IMR-90 (cell line): ENCODE measurements at regions not wholly inside any gene's neighbourhood (a gene's known extent, or its start where the extent isn't known, plus 50 kb on each side); places are given as distances from the start of the nearest gene placed in this dataset.

Experiments
- ATAC-seq: fragments of 200-7000 bp; cut with Tn5 transposase; 2 replicates; pipeline ENCODE4 v1.9.1; 2020; ENCODE audit warnings: low read depth, mild to moderate bottlenecking, moderate library complexity
- BruUV-seq: library from RNA; stranded (reverse); fragments of 400-500 nt; replicated peaks from 2 replicates; lab custom pipeline; 2021; lab: Mats Ljungman, UMichigan
- CTCF ChIA-PET: fragments of 300-600 bp; formaldehyde crosslinking; extraction: SDS; loops from one replicate; lab custom pipeline; 2021; ENCODE audit warnings: antibody characterized with exemption; lab: Yijun Ruan, JAX
- POLR2A ChIA-PET: fragments of 300-600 bp; sonication (Branson Sonifier 250); formaldehyde crosslinking; loops from one replicate; lab custom pipeline; 2022; ENCODE audit warnings: antibody characterized with exemption; ENCODE audit not compliant: unreplicated experiment; lab: Charles Lee
- DNase-seq: peaks from one replicate; pipeline ENCODE4 v3.0.0; 2013
- H2AFZ ChIP-seq: replicated peaks from 2 replicates; pipeline ENCODE3; 2013; ENCODE audit warnings: low read length, mild to moderate bottlenecking; ENCODE audit not compliant: poor library complexity
- H2AK5ac ChIP-seq: 2 replicates; pipeline ENCODE4 v1.6.1; 2013; ENCODE audit warnings: low read depth, low read length, inconsistent platforms
- H2AK9ac ChIP-seq: replicated peaks from 2 replicates; pipeline ENCODE3; 2013; ENCODE audit warnings: mild to moderate bottlenecking, low read depth, low read length, moderate library complexity; ENCODE audit not compliant: poor library complexity
- H2BK120ac ChIP-seq: 2 replicates; pipeline ENCODE4 v1.6.1; 2013; ENCODE audit warnings: low read depth, low read length, inconsistent platforms
- H2BK15ac ChIP-seq: 3 replicates; pipeline ENCODE4 v1.6.1; 2013; ENCODE audit warnings: low read depth, low read length, inconsistent platforms
- H2BK20ac ChIP-seq: 2 replicates; pipeline ENCODE4 v1.6.1; 2013; ENCODE audit warnings: low read depth, mild to moderate bottlenecking, inconsistent platforms, low read length, moderate library complexity
- H2BK5ac ChIP-seq: 2 replicates; pipeline ENCODE4 v1.6.1; 2013; ENCODE audit warnings: mild to moderate bottlenecking, low read depth, low read length, inconsistent platforms; ENCODE audit not compliant: poor library complexity, severe bottlenecking
- H3K14ac ChIP-seq: replicated peaks from 2 replicates; pipeline ENCODE4 v1.6.1; 2013; ENCODE audit warnings: low read depth, low read length, inconsistent platforms
- H3K18ac ChIP-seq: 2 replicates; pipeline ENCODE4 v1.6.1; 2013; ENCODE audit warnings: low read depth, low read length, control low read depth
- H3K23ac ChIP-seq: 2 replicates; pipeline ENCODE4 v1.6.1; 2013; ENCODE audit warnings: low read depth, low read length, inconsistent platforms
- H3K27ac ChIP-seq: 2 replicates; pipeline ENCODE4 v1.5.1; 2013; ENCODE audit warnings: mild to moderate bottlenecking, control low read depth, low read length; ENCODE audit not compliant: insufficient read depth
- H3K27me3 ChIP-seq: 2 replicates; pipeline ENCODE4 v1.6.1; 2013; ENCODE audit warnings: low read length; ENCODE audit not compliant: control insufficient read depth, insufficient read depth
- H3K36me3 ChIP-seq: 2 replicates; pipeline ENCODE4 v1.6.1; 2013; ENCODE audit warnings: low read length, mixed read lengths; ENCODE audit not compliant: control insufficient read depth, insufficient read depth
- H3K4ac ChIP-seq: 2 replicates; pipeline ENCODE4 v1.6.1; 2013; ENCODE audit warnings: low read depth, low read length, inconsistent platforms
- H3K4me1 ChIP-seq: 2 replicates; pipeline ENCODE4 v1.6.1; 2013; ENCODE audit warnings: low read length, mixed read lengths; ENCODE audit not compliant: control insufficient read depth, insufficient read depth
- H3K4me2 ChIP-seq: 2 replicates; pipeline ENCODE4 v1.6.1; 2013; ENCODE audit warnings: low read depth, mild to moderate bottlenecking, control low read depth, low read length, moderate library complexity
- H3K4me3 ChIP-seq: 2 replicates; pipeline ENCODE4 v1.5.1; 2013; ENCODE audit warnings: low read depth, mild to moderate bottlenecking, control low read depth, low read length, moderate library complexity; ENCODE audit not compliant: insufficient read depth
- H3K56ac ChIP-seq: 2 replicates; pipeline ENCODE4 v1.6.1; 2013; ENCODE audit warnings: low read length, inconsistent platforms; ENCODE audit not compliant: insufficient read depth; ENCODE audit errors: extremely low read depth
- H3K79me1 ChIP-seq, 2 experiments: 2 replicates each; pipeline ENCODE4 v1.6.1; 2013; ENCODE audit warnings: low read length in 2 of 2, inconsistent platforms in 1 of 2, low read depth in 1 of 2
- H3K9ac ChIP-seq: 2 replicates; pipeline ENCODE4 v1.6.1; 2013; ENCODE audit warnings: low read depth, low read length, control low read depth
- H3K9me1 ChIP-seq: 2 replicates; pipeline ENCODE4 v1.6.1; 2013; ENCODE audit warnings: low read length, inconsistent platforms; ENCODE audit not compliant: insufficient read depth
- H3K9me3 ChIP-seq: 2 replicates; pipeline ENCODE4 v1.6.1; 2013; ENCODE audit warnings: low read length; ENCODE audit not compliant: control insufficient read depth, insufficient read depth
- H4K20me1 ChIP-seq: 2 replicates; pipeline ENCODE4 v1.6.1; 2013; ENCODE audit warnings: low read length, inconsistent platforms; ENCODE audit not compliant: insufficient read depth
- H4K5ac ChIP-seq: 2 replicates; pipeline ENCODE4 v1.6.1; 2013; ENCODE audit warnings: mild to moderate bottlenecking, low read depth, low read length, control low read depth
- H4K8ac ChIP-seq, 2 experiments: 2 replicates each; pipeline ENCODE4 v1.6.1; 2013; ENCODE audit warnings: low read depth in 2 of 2, low read length in 2 of 2, control low read depth in 1 of 2, inconsistent platforms in 1 of 2
- H4K91ac ChIP-seq: 2 replicates; pipeline ENCODE4 v1.6.1; 2013; ENCODE audit warnings: low read depth, low read length, inconsistent platforms; ENCODE audit not compliant: insufficient read depth
- MAZ ChIP-seq: IDR thresholded peaks from 2 replicates; pipeline ENCODE4 v1.6.1; 2012; ENCODE audit warnings: low read depth, mild to moderate bottlenecking, low read length, improper control_type of control experiment, moderate library complexity, borderline replicate concordance
- RCOR1 ChIP-seq: IDR thresholded peaks from 2 replicates; pipeline ENCODE4 v1.6.1; 2012; ENCODE audit warnings: mild to moderate bottlenecking, low read length, improper control_type of control experiment; ENCODE audit not compliant: insufficient replicate concordance
- WGBS, 2 experiments: methylation state at CpG; one replicate each; pipeline versions ENCODE4 v1.1.5 to v1.1.7; 2013; ENCODE audit warnings: missing lambda C conversion rate in 2 of 2; ENCODE audit not compliant: insufficient read length in 1 of 2; ENCODE audit errors: extremely low coverage in 2 of 2; 5-methylcytosine and 5-hydroxymethylcytosine counted together
- dilution Hi-C: fragments of 300-500 bp; cut with HindIII; formaldehyde crosslinking; loops from one replicate; pipeline ENCODE4 v1.14.3; 2018; ENCODE audit warnings: low sequenced_read_pairs; ENCODE audit not compliant: unreplicated experiment
- in situ Hi-C: fragments of 300-500 bp; cut with MboI; formaldehyde crosslinking; loops from 3 replicates; pipeline ENCODE4 v1.14.3; 2019; ENCODE audit warnings: low sequenced_read_pairs, inconsistent platforms, mixed read lengths
- intact Hi-C: fragments of 100-400 bp; cut with micrococcal nuclease; formaldehyde crosslinking; loops from 2 replicates; pipeline ENCODE4 v1.10.0; 2022
- TF ChIP-seq, protein P1 (sequence below): fragments of 150-350 bp; IDR thresholded peaks from 2 replicates; pipeline ENCODE4 v1.6.1; 2016; ENCODE audit warnings: low read depth, mild to moderate bottlenecking, low read length, moderate library complexity, borderline replicate concordance

- Histone ChIP-seq H3K4me1 (no peaks in the 10 kb centered on the region), H4K5ac (no peak overlapping the region), H3K56ac (no peak overlapping the region), H2BK5ac (no peak overlapping the region), H4K91ac (no peak overlapping the region), H3K18ac (no peak overlapping the region), H3K27me3 (no peaks in the 10 kb centered on the region), H3K36me3 (no peaks in the 10 kb centered on the region), H3K4ac (no peak overlapping the region), H2AFZ (no peak overlapping the region), H3K23ac (no peak overlapping the region), H2AK9ac (no peak overlapping the region), H4K20me1 (no peaks in the 10 kb centered on the region), H2BK20ac (no peak overlapping the region), H3K9me1 (no peaks in the 10 kb centered on the region), H4K8ac (no peak overlapping the region), H3K4me3 (no peak overlapping the region), H3K79me1 (no peaks in the 10 kb centered on the region), H3K9me3 (no peaks in the 10 kb centered on the region), H3K14ac (no peak overlapping the region), H3K9ac (no peak overlapping the region), H3K4me2 (no peak overlapping the region), H2BK15ac (no peak overlapping the region), H2BK120ac (no peak overlapping the region), H2AK5ac (no peak overlapping the region), H3K27ac (no peak overlapping the region)
- in situ Hi-C loops (no loop called here), intact Hi-C loops (no loop called here), dilution Hi-C loops (no loop called here)
- ATAC-seq (no peak), DNase-seq (no peak)
- no peak for TF ChIP-seq RCOR1
- TF ChIP-seq, protein P1, sequence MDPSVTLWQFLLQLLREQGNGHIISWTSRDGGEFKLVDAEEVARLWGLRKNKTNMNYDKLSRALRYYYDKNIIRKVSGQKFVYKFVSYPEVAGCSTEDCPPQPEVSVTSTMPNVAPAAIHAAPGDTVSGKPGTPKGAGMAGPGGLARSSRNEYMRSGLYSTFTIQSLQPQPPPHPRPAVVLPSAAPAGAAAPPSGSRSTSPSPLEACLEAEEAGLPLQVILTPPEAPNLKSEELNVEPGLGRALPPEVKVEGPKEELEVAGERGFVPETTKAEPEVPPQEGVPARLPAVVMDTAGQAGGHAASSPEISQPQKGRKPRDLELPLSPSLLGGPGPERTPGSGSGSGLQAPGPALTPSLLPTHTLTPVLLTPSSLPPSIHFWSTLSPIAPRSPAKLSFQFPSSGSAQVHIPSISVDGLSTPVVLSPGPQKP, result no peak
- TF ChIP-seq MAZ, result no peak
- ChIA-PET CTCF (no interaction called here), POLR2A (no interaction called here)
- BruUV-seq, result no TSS peak
- no CpG with 5 or more reads among the region's 9 CpGs for WGBS, 2 experiments
These were observed 297.4 kb upstream of the PCDH15 start for GRCh38 chr10:55098452-55098851.
